Panc1 (cell line): ENCODE measurements at regions not wholly inside any gene's neighbourhood (a gene's known extent, or its start where the extent isn't known, plus 50 kb on each side); places are given as distances from the start of the nearest gene placed in this dataset.

Experiments
- CTCF ChIP-seq: fragments of 450-650 bp; IDR thresholded peaks from 2 replicates; pipeline ENCODE4 v1.5.1; 2017; ENCODE audit warnings: mild to moderate bottlenecking
- POLR2AphosphoS5 ChIP-seq: IDR thresholded peaks from 2 replicates; pipeline ENCODE4 v1.6.1; 2012; ENCODE audit warnings: mild to moderate bottlenecking, low read depth, low read length, moderate library complexity
- SIN3A ChIP-seq: IDR thresholded peaks from 2 replicates; pipeline ENCODE4 v1.6.1; 2012; ENCODE audit warnings: low read depth, mild to moderate bottlenecking, low read length, moderate library complexity, borderline replicate concordance; ENCODE audit not compliant: insufficient read depth
- TCF7L2 ChIP-seq: IDR thresholded peaks from 2 replicates; pipeline ENCODE4 v1.6.1; 2011; ENCODE audit warnings: mild to moderate bottlenecking, low read depth, low read length, inconsistent platforms
- TF ChIP-seq, protein P1 (sequence below), 2 experiments: IDR thresholded peaks; 2 replicates each; pipeline ENCODE4 v1.6.1; 2011 to 2012; ENCODE audit warnings: low read depth in 2 of 2, control low read depth in 1 of 2, low read length in 1 of 2, mild to moderate bottlenecking in 1 of 2, moderate library complexity in 1 of 2; ENCODE audit not compliant: insufficient read depth in 1 of 2

- TF ChIP-seq CTCF (no peak), SIN3A (no peak), TCF7L2 (no peak), POLR2AphosphoS5 (no peak)
- TF ChIP-seq, protein P1, sequence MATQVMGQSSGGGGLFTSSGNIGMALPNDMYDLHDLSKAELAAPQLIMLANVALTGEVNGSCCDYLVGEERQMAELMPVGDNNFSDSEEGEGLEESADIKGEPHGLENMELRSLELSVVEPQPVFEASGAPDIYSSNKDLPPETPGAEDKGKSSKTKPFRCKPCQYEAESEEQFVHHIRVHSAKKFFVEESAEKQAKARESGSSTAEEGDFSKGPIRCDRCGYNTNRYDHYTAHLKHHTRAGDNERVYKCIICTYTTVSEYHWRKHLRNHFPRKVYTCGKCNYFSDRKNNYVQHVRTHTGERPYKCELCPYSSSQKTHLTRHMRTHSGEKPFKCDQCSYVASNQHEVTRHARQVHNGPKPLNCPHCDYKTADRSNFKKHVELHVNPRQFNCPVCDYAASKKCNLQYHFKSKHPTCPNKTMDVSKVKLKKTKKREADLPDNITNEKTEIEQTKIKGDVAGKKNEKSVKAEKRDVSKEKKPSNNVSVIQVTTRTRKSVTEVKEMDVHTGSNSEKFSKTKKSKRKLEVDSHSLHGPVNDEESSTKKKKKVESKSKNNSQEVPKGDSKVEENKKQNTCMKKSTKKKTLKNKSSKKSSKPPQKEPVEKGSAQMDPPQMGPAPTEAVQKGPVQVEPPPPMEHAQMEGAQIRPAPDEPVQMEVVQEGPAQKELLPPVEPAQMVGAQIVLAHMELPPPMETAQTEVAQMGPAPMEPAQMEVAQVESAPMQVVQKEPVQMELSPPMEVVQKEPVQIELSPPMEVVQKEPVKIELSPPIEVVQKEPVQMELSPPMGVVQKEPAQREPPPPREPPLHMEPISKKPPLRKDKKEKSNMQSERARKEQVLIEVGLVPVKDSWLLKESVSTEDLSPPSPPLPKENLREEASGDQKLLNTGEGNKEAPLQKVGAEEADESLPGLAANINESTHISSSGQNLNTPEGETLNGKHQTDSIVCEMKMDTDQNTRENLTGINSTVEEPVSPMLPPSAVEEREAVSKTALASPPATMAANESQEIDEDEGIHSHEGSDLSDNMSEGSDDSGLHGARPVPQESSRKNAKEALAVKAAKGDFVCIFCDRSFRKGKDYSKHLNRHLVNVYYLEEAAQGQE (IDR thresholded peaks at IDR 0.05; ENCODE audit: insufficient read depth in 1 of 2, low read depth in 2 of 2, low read length in 1 of 2), result no peak
Observed at GRCh38 chr16:51365715-51366114, 214.6 kb upstream of the SALL1 start.
